GM12873 (cell line): ENCODE measurements at regions not wholly inside any gene's neighbourhood (a gene's known extent, or its start where the extent isn't known, plus 50 kb on each side); places are given as distances from the start of the nearest gene placed in this dataset.

Source experiments
- CTCF ChIP-seq: IDR thresholded peaks from 2 replicates; pipeline ENCODE4 v1.5.1; 2012; ENCODE audit warnings: low read depth, mild to moderate bottlenecking, moderate library complexity, low read length, control low read depth; ENCODE audit not compliant: insufficient read depth; ENCODE audit errors: missing control alignments

- TF ChIP-seq CTCF: no peak
Observed at GRCh38 chr2:41716497-41716896, 331.3 kb upstream of the PKDCC start.

GRCh38 chr2:41717839-41718238 lies 330.0 kb upstream of the PKDCC start:
- TF ChIP-seq CTCF: no peak

- no peak for TF ChIP-seq CTCF
Observed at GRCh38 chr2:41718705-41719104, 329.1 kb upstream of the PKDCC start.

GRCh38 chr2:41719756-41720155 lies 328.1 kb upstream of the PKDCC start:
- TF ChIP-seq CTCF: no peak

- no peak for TF ChIP-seq CTCF
Observed at GRCh38 chr2:41720331-41721251, 327.2 kb upstream of the PKDCC start.

GRCh38 chr2:41722668-41723369 lies 325.0 kb upstream of the PKDCC start:
- TF ChIP-seq CTCF: no peak

- no peak for TF ChIP-seq CTCF
Observed at GRCh38 chr2:41723526-41723925, 324.3 kb upstream of the PKDCC start.
